HepG2 (cell line): ENCODE measurements at regions not wholly inside any gene's neighbourhood (a gene's known extent, or its start where the extent isn't known, plus 50 kb on each side); places are given as distances from the start of the nearest gene placed in this dataset.

ENCODE experiments used
- FOXA3 ChIP-seq: IDR thresholded peaks from 2 replicates; pipeline ENCODE4 v1.6.1; 2016; ENCODE audit warnings: missing genetic modification reagents, missing compliant biosample characterization
- KAT8 ChIP-seq: IDR thresholded peaks from 2 replicates; pipeline ENCODE4 v1.6.1; 2016; ENCODE audit warnings: missing genetic modification reagents, missing compliant biosample characterization
- KLF13 ChIP-seq: sonication (generic); formaldehyde crosslinking; IDR thresholded peaks from 2 replicates; pipeline ENCODE4 v1.4.0; 2020; ENCODE audit warnings: mild to moderate bottlenecking, missing genetic modification reagents
- MYNN ChIP-seq: sonication (generic); formaldehyde crosslinking; IDR thresholded peaks from 2 replicates; pipeline ENCODE4 v1.4.0; 2020; ENCODE audit warnings: mild to moderate bottlenecking, low read depth, missing genetic modification reagents
- NR1H2 ChIP-seq: sonication (generic); formaldehyde crosslinking; IDR thresholded peaks from 2 replicates; pipeline ENCODE4 v1.8.1; 2022; ENCODE audit warnings: low read depth, missing genetic modification reagents, borderline replicate concordance
- RARA ChIP-seq: IDR thresholded peaks from 2 replicates; pipeline ENCODE4 v1.6.1; 2016; ENCODE audit warnings: missing genetic modification reagents, missing compliant biosample characterization
- SRY ChIP-seq: sonication (generic); formaldehyde crosslinking; IDR thresholded peaks from 2 replicates; pipeline ENCODE4 v1.8.0; 2022; ENCODE audit warnings: mild to moderate bottlenecking, missing genetic modification reagents
- TBL1XR1 ChIP-seq: fragments of 150-350 bp; IDR thresholded peaks from 2 replicates; pipeline ENCODE4 v1.6.1; 2014; ENCODE audit warnings: borderline replicate concordance, low read length; ENCODE audit not compliant: partially characterized antibody
- ZFP36L2 ChIP-seq: sonication (generic); formaldehyde crosslinking; IDR thresholded peaks from 2 replicates; pipeline ENCODE4 v1.4.0; 2020; ENCODE audit warnings: missing genetic modification reagents
- ZFP37 ChIP-seq: sonication (generic); formaldehyde crosslinking; IDR thresholded peaks from 2 replicates; pipeline ENCODE4 v1.4.0; 2020; ENCODE audit warnings: missing genetic modification reagents, borderline replicate concordance
- ZNF343 ChIP-seq: sonication (generic); formaldehyde crosslinking; IDR thresholded peaks from 2 replicates; pipeline ENCODE4 v1.4.0; 2020; ENCODE audit warnings: mild to moderate bottlenecking, missing genetic modification reagents
- ZNF496 ChIP-seq: sonication (generic); formaldehyde crosslinking; IDR thresholded peaks from 2 replicates; pipeline ENCODE4 v1.8.1; 2023; ENCODE audit warnings: mild to moderate bottlenecking, moderate library complexity, missing genetic modification reagents; ENCODE audit not compliant: insufficient replicate concordance
- ZNF543 ChIP-seq: sonication (generic); formaldehyde crosslinking; IDR thresholded peaks from 2 replicates; pipeline ENCODE4 v1.4.0; 2020; ENCODE audit warnings: mild to moderate bottlenecking, missing genetic modification reagents
- ZNF552 ChIP-seq: sonication (generic); formaldehyde crosslinking; IDR thresholded peaks from 2 replicates; pipeline ENCODE4 v1.9.0; 2022; ENCODE audit warnings: missing genetic modification reagents, mild to moderate bottlenecking, borderline replicate concordance
- ZNF572 ChIP-seq: sonication (generic); formaldehyde crosslinking; IDR thresholded peaks from 2 replicates; pipeline ENCODE4 v1.5.1; 2020; ENCODE audit warnings: mild to moderate bottlenecking, missing genetic modification reagents
- ZNF781 ChIP-seq: sonication (generic); formaldehyde crosslinking; IDR thresholded peaks from 2 replicates; pipeline ENCODE4 v1.5.1; 2020; ENCODE audit warnings: borderline replicate concordance, mild to moderate bottlenecking, missing genetic modification reagents; ENCODE audit errors: not compliant biosample characterization
- TF ChIP-seq, protein P1 (sequence below): sonication (generic); formaldehyde crosslinking; IDR thresholded peaks from 2 replicates; pipeline ENCODE4 v1.8.1; 2023; ENCODE audit warnings: missing genetic modification reagents, inconsistent platforms, borderline replicate concordance
- TF ChIP-seq, protein P2 (sequence below): sonication (generic); formaldehyde crosslinking; IDR thresholded peaks from 2 replicates; pipeline ENCODE4 v1.8.0; 2022; ENCODE audit warnings: mild to moderate bottlenecking, missing genetic modification reagents, borderline replicate concordance
- TF ChIP-seq, protein P3 (sequence below): sonication (generic); formaldehyde crosslinking; IDR thresholded peaks from 2 replicates; pipeline ENCODE4 v1.4.0; 2020; ENCODE audit warnings: missing genetic modification reagents
- TF ChIP-seq, protein P4 (sequence below): sonication (generic); formaldehyde crosslinking; IDR thresholded peaks from 2 replicates; pipeline ENCODE4 v1.4.0; 2020; ENCODE audit warnings: missing genetic modification reagents

DNA sequence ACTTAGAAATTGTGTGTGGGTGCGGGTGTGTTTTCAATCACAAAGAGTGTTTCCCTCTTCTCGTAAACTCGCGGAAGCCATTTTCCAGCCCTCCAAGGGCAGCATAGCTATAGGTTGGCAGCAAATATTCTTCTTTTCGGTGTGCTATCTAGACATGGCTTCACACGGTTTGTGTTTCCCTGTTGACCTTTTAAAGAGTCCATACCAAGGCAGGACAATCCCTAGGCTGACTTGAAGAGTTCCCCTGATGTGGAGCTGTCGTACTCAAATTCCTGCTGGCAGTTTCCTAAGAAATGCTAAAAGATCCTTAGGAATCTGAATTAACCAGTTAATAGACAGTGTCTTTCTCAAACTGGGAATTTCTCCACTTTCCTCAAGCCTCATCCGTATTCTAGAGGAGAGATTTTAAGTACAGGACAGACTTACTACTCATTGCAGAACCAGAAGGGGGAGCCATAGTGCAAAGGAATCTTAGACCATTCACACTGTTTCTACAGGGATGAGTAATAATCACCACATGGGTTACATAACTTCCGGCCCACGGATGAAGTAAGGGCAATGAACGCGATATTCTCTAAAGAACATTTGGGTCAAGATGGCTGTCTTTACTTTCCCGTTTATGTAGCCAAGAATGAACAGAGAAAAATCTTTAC, 288.6 kb upstream of the ELAC2 start (continued):
- TF ChIP-seq ZNF572 (CRISPR knock-in tag) (no peak), NR1H2 (CRISPR knock-in tag) (no peak), ZNF496 (CRISPR knock-in tag) (no peak), ZFP36L2 (CRISPR knock-in tag) (no peak), ZNF781 (no peak), ZNF543 (CRISPR knock-in tag) (no peak), TBL1XR1 (no peak), ZNF343 (CRISPR knock-in tag) (no peak), RARA (0 out of 2 replicates have a peak, but pooled peaks have one; percentile 16), KLF13 (CRISPR knock-in tag) (no peak), MYNN (CRISPR knock-in tag) (no peak), ZFP37 (CRISPR knock-in tag) (no peak), KAT8 (CRISPR knock-in tag) (0 out of 2 replicates have a peak, but pooled peaks have one; percentile 35), SRY (CRISPR knock-in tag) (no peak), FOXA3 (CRISPR knock-in tag) (peak; percentile 47; the same call in 1 of the 2 replicates), ZNF552 (CRISPR knock-in tag) (no peak)
- TF ChIP-seq, protein P1, sequence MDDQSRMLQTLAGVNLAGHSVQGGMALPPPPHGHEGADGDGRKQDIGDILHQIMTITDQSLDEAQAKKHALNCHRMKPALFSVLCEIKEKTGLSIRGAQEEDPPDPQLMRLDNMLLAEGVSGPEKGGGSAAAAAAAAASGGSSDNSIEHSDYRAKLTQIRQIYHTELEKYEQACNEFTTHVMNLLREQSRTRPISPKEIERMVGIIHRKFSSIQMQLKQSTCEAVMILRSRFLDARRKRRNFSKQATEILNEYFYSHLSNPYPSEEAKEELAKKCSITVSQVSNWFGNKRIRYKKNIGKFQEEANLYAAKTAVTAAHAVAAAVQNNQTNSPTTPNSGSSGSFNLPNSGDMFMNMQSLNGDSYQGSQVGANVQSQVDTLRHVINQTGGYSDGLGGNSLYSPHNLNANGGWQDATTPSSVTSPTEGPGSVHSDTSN (CRISPR knock-in tag): no peak
- TF ChIP-seq, protein P2, sequence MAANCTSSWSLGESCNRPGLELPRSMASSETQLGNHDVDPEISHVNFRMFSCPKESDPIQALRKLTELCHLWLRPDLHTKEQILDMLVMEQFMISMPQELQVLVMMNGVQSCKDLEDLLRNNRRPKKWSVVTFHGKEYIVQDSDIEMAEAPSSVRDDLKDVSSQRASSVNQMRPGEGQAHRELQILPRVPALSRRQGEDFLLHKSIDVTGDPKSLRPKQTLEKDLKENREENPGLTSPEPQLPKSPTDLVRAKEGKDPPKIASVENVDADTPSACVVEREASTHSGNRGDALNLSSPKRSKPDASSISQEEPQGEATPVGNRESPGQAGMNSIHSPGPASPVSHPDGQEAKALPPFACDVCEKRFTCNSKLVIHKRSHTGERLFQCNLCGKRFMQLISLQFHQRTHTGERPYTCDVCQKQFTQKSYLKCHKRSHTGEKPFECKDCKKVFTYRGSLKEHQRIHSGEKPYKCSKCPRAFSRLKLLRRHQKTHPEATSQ: no peak
- TF ChIP-seq, protein P3, sequence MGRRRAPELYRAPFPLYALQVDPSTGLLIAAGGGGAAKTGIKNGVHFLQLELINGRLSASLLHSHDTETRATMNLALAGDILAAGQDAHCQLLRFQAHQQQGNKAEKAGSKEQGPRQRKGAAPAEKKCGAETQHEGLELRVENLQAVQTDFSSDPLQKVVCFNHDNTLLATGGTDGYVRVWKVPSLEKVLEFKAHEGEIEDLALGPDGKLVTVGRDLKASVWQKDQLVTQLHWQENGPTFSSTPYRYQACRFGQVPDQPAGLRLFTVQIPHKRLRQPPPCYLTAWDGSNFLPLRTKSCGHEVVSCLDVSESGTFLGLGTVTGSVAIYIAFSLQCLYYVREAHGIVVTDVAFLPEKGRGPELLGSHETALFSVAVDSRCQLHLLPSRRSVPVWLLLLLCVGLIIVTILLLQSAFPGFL (CRISPR knock-in tag): no peak
- TF ChIP-seq, protein P4, sequence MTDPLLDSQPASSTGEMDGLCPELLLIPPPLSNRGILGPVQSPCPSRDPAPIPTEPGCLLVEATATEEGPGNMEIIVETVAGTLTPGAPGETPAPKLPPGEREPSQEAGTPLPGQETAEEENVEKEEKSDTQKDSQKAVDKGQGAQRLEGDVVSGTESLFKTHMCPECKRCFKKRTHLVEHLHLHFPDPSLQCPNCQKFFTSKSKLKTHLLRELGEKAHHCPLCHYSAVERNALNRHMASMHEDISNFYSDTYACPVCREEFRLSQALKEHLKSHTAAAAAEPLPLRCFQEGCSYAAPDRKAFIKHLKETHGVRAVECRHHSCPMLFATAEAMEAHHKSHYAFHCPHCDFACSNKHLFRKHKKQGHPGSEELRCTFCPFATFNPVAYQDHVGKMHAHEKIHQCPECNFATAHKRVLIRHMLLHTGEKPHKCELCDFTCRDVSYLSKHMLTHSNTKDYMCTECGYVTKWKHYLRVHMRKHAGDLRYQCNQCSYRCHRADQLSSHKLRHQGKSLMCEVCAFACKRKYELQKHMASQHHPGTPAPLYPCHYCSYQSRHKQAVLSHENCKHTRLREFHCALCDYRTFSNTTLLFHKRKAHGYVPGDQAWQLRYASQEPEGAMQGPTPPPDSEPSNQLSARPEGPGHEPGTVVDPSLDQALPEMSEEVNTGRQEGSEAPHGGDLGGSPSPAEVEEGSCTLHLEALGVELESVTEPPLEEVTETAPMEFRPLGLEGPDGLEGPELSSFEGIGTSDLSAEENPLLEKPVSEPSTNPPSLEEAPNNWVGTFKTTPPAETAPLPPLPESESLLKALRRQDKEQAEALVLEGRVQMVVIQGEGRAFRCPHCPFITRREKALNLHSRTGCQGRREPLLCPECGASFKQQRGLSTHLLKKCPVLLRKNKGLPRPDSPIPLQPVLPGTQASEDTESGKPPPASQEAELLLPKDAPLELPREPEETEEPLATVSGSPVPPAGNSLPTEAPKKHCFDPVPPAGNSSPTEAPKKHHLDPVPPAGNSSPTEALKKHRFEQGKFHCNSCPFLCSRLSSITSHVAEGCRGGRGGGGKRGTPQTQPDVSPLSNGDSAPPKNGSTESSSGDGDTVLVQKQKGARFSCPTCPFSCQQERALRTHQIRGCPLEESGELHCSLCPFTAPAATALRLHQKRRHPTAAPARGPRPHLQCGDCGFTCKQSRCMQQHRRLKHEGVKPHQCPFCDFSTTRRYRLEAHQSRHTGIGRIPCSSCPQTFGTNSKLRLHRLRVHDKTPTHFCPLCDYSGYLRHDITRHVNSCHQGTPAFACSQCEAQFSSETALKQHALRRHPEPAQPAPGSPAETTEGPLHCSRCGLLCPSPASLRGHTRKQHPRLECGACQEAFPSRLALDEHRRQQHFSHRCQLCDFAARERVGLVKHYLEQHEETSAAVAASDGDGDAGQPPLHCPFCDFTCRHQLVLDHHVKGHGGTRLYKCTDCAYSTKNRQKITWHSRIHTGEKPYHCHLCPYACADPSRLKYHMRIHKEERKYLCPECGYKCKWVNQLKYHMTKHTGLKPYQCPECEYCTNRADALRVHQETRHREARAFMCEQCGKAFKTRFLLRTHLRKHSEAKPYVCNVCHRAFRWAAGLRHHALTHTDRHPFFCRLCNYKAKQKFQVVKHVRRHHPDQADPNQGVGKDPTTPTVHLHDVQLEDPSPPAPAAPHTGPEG (CRISPR knock-in tag): no peak
